GM21526 (cell line): ENCODE measurements at regions not wholly inside any gene's neighbourhood (a gene's known extent, or its start where the extent isn't known, plus 50 kb on each side); places are given as distances from the start of the nearest gene placed in this dataset.
"Not testable (repeated sequence)": the region's sequence is repeated elsewhere in the genome, so short reads cannot be mapped to it uniquely, and the experiment has no call there.

Experiments
- ATAC-seq: cut with Tn5 transposase; IDR thresholded peaks from one replicate; pipeline ENCODE4 v1.9.1; 2021; ENCODE audit warnings: moderate library complexity; ENCODE audit not compliant: unreplicated experiment, low FRiP score

- ATAC-seq = no peak
Observed at GRCh38 chr22:48422900-48423480, 1404.7 kb downstream of the BRD1 start.

- ATAC-seq = no peak
Observed at GRCh38 chr22:48418831-48419230, 1408.8 kb downstream of the BRD1 start.

GRCh38 chr22:48417225-48418070 is 1410.2 kb downstream of the BRD1 start:
- no peak for ATAC-seq

GRCh38 chr22:48416396-48417224 is 1411.1 kb downstream of the BRD1 start:
- ATAC-seq = no peak

GRCh38 chr22:48415520-48415919 is 1412.2 kb downstream of the BRD1 start:
- no peak for ATAC-seq

- ATAC-seq = no peak
Observed at GRCh38 chr22:48414651-48415050, 1413.0 kb downstream of the BRD1 start.

GRCh38 chr22:48412931-48413330 is 1414.7 kb downstream of the BRD1 start:
- ATAC-seq = not testable (repeated sequence)

- ATAC-seq = no peak
Observed at GRCh38 chr22:48410536-48410935, 1417.1 kb downstream of the BRD1 start.

GRCh38 chr22:48407256-48407955 is 1420.3 kb downstream of the BRD1 start:
- no peak for ATAC-seq

GRCh38 chr22:48406161-48406560 is 1421.5 kb downstream of the BRD1 start:
- no peak for ATAC-seq

GRCh38 chr22:48405741-48406140 is 1421.9 kb downstream of the BRD1 start:
- no peak for ATAC-seq

- no peak for ATAC-seq
Observed at GRCh38 chr22:48404801-48405447, 1422.7 kb downstream of the BRD1 start.

- no peak for ATAC-seq
Observed at GRCh38 chr22:48403521-48404403, 1423.9 kb downstream of the BRD1 start.

- no peak for ATAC-seq
Observed at GRCh38 chr22:48402591-48403031, 1425.1 kb downstream of the BRD1 start.

- ATAC-seq = not testable (repeated sequence)
Observed at GRCh38 chr22:48401523-48401922, 1426.2 kb downstream of the BRD1 start.

- no peak for ATAC-seq
Observed at GRCh38 chr22:48398181-48398905, 1429.3 kb downstream of the BRD1 start.

GRCh38 chr22:48397531-48398180 is 1430.0 kb downstream of the BRD1 start:
- ATAC-seq = no peak
